MCF 10A (cell line): ENCODE measurements at regions not wholly inside any gene's neighbourhood (a gene's known extent, or its start where the extent isn't known, plus 50 kb on each side); places are given as distances from the start of the nearest gene placed in this dataset.

Experiments used
- BruUV-seq: library from RNA; stranded (reverse); fragments of 400-500 nt; replicated peaks from 2 replicates; lab custom pipeline; 2021; lab: Mats Ljungman, UMichigan
- CTCF ChIA-PET: fragments of 300-600 bp; sonication (Branson Sonifier 250); formaldehyde crosslinking; extraction: SDS; loops from one replicate; lab custom pipeline; 2021; ENCODE audit warnings: antibody characterized with exemption, inconsistent platforms; lab: Yijun Ruan, JAX
- POLR2A ChIA-PET: fragments of 300-600, 350-650 bp; sonication (Branson Sonifier 250); formaldehyde crosslinking; extraction: SDS; loops from one replicate; lab custom pipeline; 2020; ENCODE audit warnings: antibody characterized with exemption, inconsistent platforms; lab: Yijun Ruan, JAX
- DNase-seq: peaks from one replicate; pipeline ENCODE4 v3.0.0-alpha.2; 2018; ENCODE audit not compliant: unreplicated experiment
- H3K27ac Mint-ChIP-seq: one replicate; pipeline ENCODE4 v1.8.0; 2022; ENCODE audit warnings: mild to moderate bottlenecking, low read depth, mixed read lengths; ENCODE audit not compliant: unreplicated experiment
- H3K27me3 Mint-ChIP-seq: one replicate; pipeline ENCODE4 v1.8.0; 2022; ENCODE audit warnings: mixed read lengths; ENCODE audit not compliant: insufficient read depth, unreplicated experiment
- H3K36me3 Mint-ChIP-seq: one replicate; pipeline ENCODE4 v1.8.0; 2022; ENCODE audit warnings: mild to moderate bottlenecking, moderate library complexity, mixed read lengths; ENCODE audit not compliant: insufficient read depth, unreplicated experiment
- H3K4me1 Mint-ChIP-seq: one replicate; pipeline ENCODE4 v1.8.0; 2022; ENCODE audit warnings: mixed read lengths; ENCODE audit not compliant: insufficient read depth, unreplicated experiment
- H3K4me3 Mint-ChIP-seq: one replicate; pipeline ENCODE4 v1.8.0; 2022; ENCODE audit warnings: mild to moderate bottlenecking, moderate library complexity, mixed read lengths; ENCODE audit not compliant: unreplicated experiment
- H3K9me3 Mint-ChIP-seq: one replicate; pipeline ENCODE4 v1.8.0; 2022; ENCODE audit warnings: mixed read lengths; ENCODE audit not compliant: unreplicated experiment
- intact Hi-C: fragments of 100-400 bp; cut with micrococcal nuclease; formaldehyde crosslinking; loops from 2 replicates; pipeline ENCODE4 v1.14.1; 2022
- TF ChIP-seq, protein P1 (sequence below): fragments of 200-600 bp; IDR thresholded peaks from one replicate; pipeline ENCODE4 v1.8.0; 2022; ENCODE audit warnings: antibody characterized with exemption, mild to moderate bottlenecking; ENCODE audit not compliant: unreplicated experiment

DNA sequence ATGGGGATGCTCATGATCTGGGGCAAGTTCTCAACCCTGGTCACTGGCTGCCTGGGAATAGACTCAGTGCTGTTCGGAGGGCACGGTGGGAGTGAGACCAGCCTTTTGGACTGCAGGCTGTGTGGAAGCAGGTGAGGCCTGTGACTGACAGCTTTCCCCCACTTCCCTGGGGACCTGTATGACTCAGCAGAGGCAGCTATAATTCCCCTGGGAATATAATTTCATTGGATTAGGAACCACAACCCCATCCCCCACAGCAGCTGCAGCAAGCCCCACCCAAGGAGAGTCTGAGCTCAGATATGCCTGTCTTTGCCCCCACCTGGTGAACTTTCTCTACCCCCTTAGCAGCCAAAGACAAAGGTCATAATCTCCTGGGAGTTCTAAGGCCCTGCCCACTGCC, 408.6 kb downstream of the PPP3CA start:
- ChIA-PET POLR2A (no interaction called here), CTCF (no interaction called here)
- no peak for DNase-seq
- Mint-ChIP-seq H3K4me1 (peaks cover 3% of the 10 kb centered on the region), H3K4me3 (no peak overlapping the region), H3K27me3 (no peaks in the 10 kb centered on the region), H3K36me3 (no peaks in the 10 kb centered on the region), H3K27ac (no peak overlapping the region), H3K9me3 (peaks cover 4% of the 10 kb centered on the region)
- no TSS peak for BruUV-seq
- intact Hi-C loops, result loop anchor here (10.0 kb wide), 1 partner anchor 226 kb away; no protein-coding TSS in a partner anchor
- TF ChIP-seq, protein P1, sequence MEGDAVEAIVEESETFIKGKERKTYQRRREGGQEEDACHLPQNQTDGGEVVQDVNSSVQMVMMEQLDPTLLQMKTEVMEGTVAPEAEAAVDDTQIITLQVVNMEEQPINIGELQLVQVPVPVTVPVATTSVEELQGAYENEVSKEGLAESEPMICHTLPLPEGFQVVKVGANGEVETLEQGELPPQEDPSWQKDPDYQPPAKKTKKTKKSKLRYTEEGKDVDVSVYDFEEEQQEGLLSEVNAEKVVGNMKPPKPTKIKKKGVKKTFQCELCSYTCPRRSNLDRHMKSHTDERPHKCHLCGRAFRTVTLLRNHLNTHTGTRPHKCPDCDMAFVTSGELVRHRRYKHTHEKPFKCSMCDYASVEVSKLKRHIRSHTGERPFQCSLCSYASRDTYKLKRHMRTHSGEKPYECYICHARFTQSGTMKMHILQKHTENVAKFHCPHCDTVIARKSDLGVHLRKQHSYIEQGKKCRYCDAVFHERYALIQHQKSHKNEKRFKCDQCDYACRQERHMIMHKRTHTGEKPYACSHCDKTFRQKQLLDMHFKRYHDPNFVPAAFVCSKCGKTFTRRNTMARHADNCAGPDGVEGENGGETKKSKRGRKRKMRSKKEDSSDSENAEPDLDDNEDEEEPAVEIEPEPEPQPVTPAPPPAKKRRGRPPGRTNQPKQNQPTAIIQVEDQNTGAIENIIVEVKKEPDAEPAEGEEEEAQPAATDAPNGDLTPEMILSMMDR, result no peak

DNA sequence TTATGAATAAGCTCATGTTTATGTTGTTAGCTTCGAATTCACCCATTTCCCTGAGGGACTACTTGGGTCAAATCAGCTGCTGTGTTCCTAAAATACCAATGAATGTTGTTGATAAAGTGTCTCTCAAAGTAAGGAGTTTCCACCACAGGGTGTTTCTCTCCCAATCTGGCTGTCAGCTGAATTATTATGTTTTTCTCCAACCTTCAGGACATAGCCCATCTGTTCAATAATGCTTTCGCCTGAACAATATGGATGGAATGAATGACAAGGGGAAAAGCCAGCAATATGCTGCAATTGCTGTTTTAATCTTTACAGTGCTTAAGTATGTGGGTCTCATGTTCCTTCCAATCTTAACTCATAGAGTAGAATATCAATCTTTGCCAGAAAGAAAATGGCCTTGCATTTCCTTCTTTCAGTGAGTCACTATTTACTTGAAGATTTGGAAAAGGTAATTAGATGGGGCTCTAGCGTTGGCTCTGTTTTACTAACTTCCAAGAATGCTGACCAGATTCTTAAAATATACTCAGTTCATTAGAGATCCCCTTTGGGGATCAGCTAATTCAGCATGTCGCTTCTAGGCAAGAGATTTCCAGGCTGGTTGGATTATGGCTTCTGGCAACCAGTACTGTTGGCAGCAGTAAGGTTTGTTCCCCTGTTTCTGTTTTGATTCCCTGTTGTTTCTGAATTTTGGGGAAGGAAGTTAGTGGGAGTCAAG, 410.5 kb downstream of the PPP3CA start:
- peaks cover 15% of the 10 kb centered on the region for H3K4me1 Mint-ChIP-seq
- BruUV-seq, result no TSS peak
- H3K27ac Mint-ChIP-seq, result no peak overlapping the region
- intact Hi-C loops, result loop anchor here (10.0 kb wide), 1 partner anchor 228 kb away; no protein-coding TSS in a partner anchor
- CTCF ChIA-PET, result interaction anchor here (0.6 kb wide), 2 partner anchors 865 to 975 kb away, joined by 3 read pairs; no protein-coding TSS in a partner anchor
- H3K4me3 Mint-ChIP-seq, result no peak overlapping the region
- TF ChIP-seq, protein P1, result no peak
- no peaks in the 10 kb centered on the region for H3K27me3 Mint-ChIP-seq
- H3K9me3 Mint-ChIP-seq, result no peaks in the 10 kb centered on the region
- no peak for DNase-seq
- POLR2A ChIA-PET, result interaction anchor here (2.6 kb wide), 1 partner anchor 42 kb away, joined by 5 read pairs; no protein-coding TSS in a partner anchor
- H3K36me3 Mint-ChIP-seq, result no peaks in the 10 kb centered on the region

DNA sequence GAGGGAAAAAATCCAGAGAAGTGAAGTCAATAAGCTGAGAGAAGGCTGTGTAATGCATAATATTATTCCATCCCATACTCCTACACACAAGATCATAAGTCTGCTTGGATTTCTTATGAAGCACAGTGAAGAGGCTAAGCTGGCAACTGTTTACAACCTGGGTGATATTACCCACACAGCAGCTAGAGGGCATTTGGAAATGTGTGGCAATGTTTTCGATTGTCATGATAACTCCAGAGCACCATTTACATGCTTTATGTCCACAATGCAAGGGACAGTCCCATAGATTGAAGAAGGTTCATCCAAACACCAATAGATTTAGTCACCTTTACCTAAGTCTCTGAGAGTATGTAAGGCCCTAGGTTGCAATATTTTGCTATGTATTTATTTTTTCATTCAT, 412.2 kb downstream of the PPP3CA start:
- DNase-seq, result peak; percentile 52
- Mint-ChIP-seq H3K27me3 (no peaks in the 10 kb centered on the region), H3K27ac (no peak overlapping the region), H3K36me3 (no peaks in the 10 kb centered on the region), H3K4me1 (peaks cover 15% of the 10 kb centered on the region), H3K4me3 (no peak overlapping the region), H3K9me3 (no peaks in the 10 kb centered on the region)
- intact Hi-C loops, result loop anchor here (10.0 kb wide), 1 partner anchor 230 kb away; no protein-coding TSS in a partner anchor
- POLR2A ChIA-PET, result interaction anchor here (0.6 to 2.6 kb wide), 2 partner anchors 43 to 94 kb away, joined by 3 to 5 read pairs; no protein-coding TSS in a partner anchor
- TF ChIP-seq, protein P1, result no peak
- CTCF ChIA-PET, result interaction anchor here (0.6 to 1.7 kb wide), 7 partner anchors 10 to 813 kb away, joined by 3 to 6 read pairs (median 4); no protein-coding TSS in a partner anchor
- BruUV-seq, result no TSS peak

DNA sequence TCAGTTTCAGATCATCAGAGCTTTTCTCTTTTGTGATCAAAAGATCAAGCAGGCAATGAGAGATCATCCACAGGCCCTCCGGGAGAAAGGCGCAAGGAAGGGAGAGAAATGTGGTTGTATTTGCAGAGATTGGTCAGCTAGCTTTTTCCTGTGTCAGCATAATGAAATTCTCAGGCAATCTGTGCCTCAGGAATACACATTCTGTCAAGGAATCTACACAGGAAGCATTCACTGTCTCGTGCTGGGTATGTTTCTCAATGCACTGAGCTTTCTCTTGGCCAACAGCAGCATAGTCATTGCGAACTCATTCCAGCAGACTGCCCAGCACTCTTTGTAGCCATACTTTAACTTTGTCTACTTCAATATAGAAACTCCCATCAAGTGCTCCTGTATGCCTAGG, 413.7 kb downstream of the PPP3CA start:
- peak overlapping the region; percentile 10 for H3K27ac Mint-ChIP-seq
- H3K4me3 Mint-ChIP-seq, result no peak overlapping the region
- H3K4me1 Mint-ChIP-seq, result peaks cover 15% of the 10 kb centered on the region
- no peaks in the 10 kb centered on the region for H3K27me3 Mint-ChIP-seq
- DNase-seq, result peak; percentile 42
- H3K9me3 Mint-ChIP-seq, result no peaks in the 10 kb centered on the region
- POLR2A ChIA-PET, result interaction anchor here (0.6 to 1.3 kb wide), 4 partner anchors 10 to 573 kb away, joined by 3 read pairs; no protein-coding TSS in a partner anchor
- no peaks in the 10 kb centered on the region for H3K36me3 Mint-ChIP-seq
- intact Hi-C loops, result loop anchor here (10.0 kb wide), 1 partner anchor 231 kb away; no protein-coding TSS in a partner anchor
- CTCF ChIA-PET, result interaction anchor here (0.7 to 1.7 kb wide), 2 partner anchors 11 to 37 kb away, joined by 3 to 6 read pairs; no protein-coding TSS in a partner anchor
- no TSS peak for BruUV-seq
- TF ChIP-seq, protein P1, result no peak
